ENCODE measurements at regions not wholly inside any gene's neighbourhood (a gene's known extent, or its start where the extent isn't known, plus 50 kb on each side); places are given as distances from the start of the nearest gene placed in this dataset.

GRCh38 chr6:23620911-23621401 lies 505.1 kb upstream of the NRSN1 start:
- TF ChIP-seq, protein P1, sequence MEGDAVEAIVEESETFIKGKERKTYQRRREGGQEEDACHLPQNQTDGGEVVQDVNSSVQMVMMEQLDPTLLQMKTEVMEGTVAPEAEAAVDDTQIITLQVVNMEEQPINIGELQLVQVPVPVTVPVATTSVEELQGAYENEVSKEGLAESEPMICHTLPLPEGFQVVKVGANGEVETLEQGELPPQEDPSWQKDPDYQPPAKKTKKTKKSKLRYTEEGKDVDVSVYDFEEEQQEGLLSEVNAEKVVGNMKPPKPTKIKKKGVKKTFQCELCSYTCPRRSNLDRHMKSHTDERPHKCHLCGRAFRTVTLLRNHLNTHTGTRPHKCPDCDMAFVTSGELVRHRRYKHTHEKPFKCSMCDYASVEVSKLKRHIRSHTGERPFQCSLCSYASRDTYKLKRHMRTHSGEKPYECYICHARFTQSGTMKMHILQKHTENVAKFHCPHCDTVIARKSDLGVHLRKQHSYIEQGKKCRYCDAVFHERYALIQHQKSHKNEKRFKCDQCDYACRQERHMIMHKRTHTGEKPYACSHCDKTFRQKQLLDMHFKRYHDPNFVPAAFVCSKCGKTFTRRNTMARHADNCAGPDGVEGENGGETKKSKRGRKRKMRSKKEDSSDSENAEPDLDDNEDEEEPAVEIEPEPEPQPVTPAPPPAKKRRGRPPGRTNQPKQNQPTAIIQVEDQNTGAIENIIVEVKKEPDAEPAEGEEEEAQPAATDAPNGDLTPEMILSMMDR (conservative IDR thresholded peaks at IDR 0.05; ENCODE audit: low read depth, low read length): no peak
- DNase-seq (ENCODE audit: low read depth): no peak
- H3K4me3 ChIP-seq (ENCODE audit: low read length): no peak overlapping the region

DNA sequence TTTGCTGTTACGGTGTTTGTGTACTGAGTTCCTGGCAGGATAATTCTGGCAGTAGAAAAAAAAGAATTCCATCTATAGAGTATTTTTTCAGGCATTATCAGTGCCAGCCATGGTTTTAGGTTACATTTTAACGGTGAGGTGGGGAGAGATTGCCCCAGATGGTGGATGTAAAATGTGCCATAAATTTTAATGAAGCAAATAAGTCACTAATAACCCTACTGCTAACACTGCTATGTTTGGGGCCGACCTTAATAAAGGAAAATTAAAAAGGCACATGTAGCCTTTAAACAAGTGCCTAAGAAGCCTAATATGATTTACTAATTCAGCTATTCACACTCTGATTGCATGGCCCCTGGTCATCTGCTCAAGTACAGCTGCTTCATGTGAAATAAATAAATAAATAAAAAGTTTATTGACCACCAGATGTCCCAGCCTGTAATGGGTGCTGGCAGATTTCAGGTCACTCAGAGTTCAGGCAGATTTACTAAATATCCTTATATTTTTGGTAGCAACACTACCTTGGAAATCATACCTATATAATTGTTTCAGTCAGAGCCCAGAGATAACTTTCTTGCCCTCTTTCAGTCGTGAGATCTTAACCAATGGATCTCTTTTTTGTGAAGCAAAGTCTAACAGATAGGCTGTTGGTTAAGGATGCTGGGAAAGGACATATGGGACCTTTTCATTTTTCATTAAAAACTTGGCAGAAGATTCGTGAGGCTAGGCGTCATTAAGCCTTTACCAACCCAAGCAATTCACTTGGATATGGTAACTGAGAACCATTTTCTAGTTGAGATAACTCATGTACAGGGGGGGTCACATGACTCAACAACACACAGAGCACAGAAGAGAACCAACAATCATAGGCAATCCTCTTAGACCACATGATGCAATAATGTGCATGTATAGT lies 495.0 kb upstream of the NRSN1 start:
- H3K4me3 ChIP-seq (ENCODE audit: low read length): no peak overlapping the region
- DNase-seq (ENCODE audit: low read depth): no peak
- TF ChIP-seq, protein P1 (conservative IDR thresholded peaks at IDR 0.05; ENCODE audit: low read depth, low read length): no peak

DNA sequence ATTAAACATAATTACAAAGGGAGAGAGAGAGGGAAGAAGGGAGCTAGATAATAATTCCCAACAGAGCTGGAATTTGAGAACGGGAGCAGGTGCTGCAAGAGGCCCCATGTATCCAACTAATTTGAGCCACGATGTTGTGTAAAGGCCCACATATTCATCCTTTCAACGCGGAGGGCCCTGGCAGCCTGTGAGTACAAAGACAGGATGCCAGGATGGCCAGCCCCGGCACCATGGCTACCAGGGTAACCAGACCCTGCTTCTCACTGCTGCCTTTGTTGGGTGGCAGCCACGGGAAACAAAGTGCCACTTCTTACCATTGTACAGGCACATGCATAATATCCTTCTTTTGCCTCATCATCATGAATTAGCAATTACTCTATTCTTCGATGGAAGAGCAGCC lies 492.0 kb upstream of the NRSN1 start:
- no peak for DNase-seq (ENCODE audit: low read depth)
- TF ChIP-seq, protein P1 (conservative IDR thresholded peaks at IDR 0.05; ENCODE audit: low read depth, low read length): no peak
- H3K4me3 ChIP-seq (ENCODE audit: low read length): no peak overlapping the region

DNA sequence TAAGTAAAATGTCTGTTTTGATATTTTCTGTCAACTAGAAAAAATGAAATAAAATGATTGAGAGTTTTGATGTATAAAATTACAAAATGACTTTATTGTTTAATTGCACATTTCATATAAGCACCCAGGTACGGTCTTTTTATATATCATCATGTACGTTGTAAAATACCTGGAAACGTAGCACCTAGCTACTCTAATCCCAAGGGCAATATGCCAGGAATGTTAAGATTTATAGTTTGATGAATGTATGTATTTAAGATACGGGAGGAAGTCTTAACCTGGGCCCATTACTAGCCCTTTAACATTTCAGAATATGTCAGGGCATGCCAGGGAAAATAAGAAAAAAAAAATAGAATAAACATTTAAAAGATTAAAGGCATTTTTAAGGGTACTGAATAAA lies 490.9 kb upstream of the NRSN1 start:
- H3K4me3 ChIP-seq (ENCODE audit: low read length): no peak overlapping the region
- TF ChIP-seq, protein P1 (conservative IDR thresholded peaks at IDR 0.05; ENCODE audit: low read depth, low read length): no peak
- DNase-seq (ENCODE audit: low read depth): no peak

GRCh38 chr6:23637296-23637695 lies 488.7 kb upstream of the NRSN1 start:
- no peak for DNase-seq (ENCODE audit: low read depth)
- H3K4me3 ChIP-seq (ENCODE audit: low read length): no peak overlapping the region
- TF ChIP-seq, protein P1 (conservative IDR thresholded peaks at IDR 0.05; ENCODE audit: low read depth, low read length): no peak

- DNase-seq (ENCODE audit: low read depth): no peak
- no peak overlapping the region for H3K4me3 ChIP-seq (ENCODE audit: low read length)
- TF ChIP-seq, protein P1 (conservative IDR thresholded peaks at IDR 0.05; ENCODE audit: low read depth, low read length): no peak
Measured at GRCh38 chr6:23642849-23643248, 483.2 kb upstream of the NRSN1 start.

DNA sequence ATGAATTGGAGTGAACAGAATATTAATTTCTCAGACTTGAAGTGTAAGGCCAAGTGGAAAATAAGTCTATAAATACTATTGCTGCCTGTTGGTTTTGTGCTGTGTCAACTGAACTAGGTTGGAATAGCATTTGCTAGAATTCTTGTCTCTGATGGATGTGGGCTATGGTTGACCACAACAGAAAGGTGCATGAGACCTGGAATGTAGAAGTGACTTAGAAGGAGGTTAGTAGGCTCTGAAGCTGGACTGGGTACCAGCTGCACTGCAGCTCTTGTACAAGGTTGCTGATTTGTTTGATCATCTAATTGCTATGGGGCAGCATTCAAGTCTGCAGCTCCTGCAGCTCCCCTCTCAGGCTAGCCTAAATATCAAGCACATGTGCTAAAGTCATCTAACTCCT lies 479.0 kb upstream of the NRSN1 start:
- TF ChIP-seq, protein P1 (conservative IDR thresholded peaks at IDR 0.05; ENCODE audit: low read depth, low read length): no peak
- DNase-seq (ENCODE audit: low read depth): no peak
- no peak overlapping the region for H3K4me3 ChIP-seq (ENCODE audit: low read length)
